ENCODE measurements at regions not wholly inside any gene's neighbourhood (a gene's known extent, or its start where the extent isn't known, plus 50 kb on each side); places are given as distances from the start of the nearest gene placed in this dataset.

DNA sequence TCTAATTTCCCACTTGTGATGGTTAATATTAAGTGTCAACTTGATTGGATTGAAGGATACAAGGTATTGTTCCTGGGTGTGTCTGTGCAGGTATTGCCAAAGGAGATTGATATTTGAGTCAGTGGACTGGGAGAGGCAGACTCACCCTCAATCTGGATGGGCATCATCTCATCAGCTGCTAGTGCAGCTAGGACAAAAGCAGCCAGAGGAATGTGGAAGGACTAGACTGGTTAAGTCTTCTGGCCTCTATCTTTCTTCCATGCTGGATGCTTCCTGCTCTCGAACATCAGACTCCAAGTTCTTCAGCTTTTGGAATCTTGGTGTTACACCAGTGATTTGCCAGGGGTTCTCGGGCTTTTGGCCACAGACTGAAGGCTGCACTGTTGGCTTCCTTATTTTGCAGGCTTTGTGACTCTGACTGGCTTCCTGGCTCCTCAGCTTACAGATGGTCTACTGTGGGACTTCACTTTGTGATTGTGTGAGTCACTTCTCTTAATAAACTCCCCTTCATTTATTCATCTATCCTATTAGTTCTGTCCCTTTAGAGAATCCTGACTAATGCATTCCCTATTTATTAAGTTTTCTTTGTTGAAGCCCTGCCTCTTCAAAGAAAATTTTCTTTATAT, 1087.5 kb upstream of the NXPH2 start:
- TF ChIP-seq, protein P1, sequence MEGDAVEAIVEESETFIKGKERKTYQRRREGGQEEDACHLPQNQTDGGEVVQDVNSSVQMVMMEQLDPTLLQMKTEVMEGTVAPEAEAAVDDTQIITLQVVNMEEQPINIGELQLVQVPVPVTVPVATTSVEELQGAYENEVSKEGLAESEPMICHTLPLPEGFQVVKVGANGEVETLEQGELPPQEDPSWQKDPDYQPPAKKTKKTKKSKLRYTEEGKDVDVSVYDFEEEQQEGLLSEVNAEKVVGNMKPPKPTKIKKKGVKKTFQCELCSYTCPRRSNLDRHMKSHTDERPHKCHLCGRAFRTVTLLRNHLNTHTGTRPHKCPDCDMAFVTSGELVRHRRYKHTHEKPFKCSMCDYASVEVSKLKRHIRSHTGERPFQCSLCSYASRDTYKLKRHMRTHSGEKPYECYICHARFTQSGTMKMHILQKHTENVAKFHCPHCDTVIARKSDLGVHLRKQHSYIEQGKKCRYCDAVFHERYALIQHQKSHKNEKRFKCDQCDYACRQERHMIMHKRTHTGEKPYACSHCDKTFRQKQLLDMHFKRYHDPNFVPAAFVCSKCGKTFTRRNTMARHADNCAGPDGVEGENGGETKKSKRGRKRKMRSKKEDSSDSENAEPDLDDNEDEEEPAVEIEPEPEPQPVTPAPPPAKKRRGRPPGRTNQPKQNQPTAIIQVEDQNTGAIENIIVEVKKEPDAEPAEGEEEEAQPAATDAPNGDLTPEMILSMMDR (conservative IDR thresholded peaks at IDR 0.05; ENCODE audit: low read depth, low read length): no peak

DNA sequence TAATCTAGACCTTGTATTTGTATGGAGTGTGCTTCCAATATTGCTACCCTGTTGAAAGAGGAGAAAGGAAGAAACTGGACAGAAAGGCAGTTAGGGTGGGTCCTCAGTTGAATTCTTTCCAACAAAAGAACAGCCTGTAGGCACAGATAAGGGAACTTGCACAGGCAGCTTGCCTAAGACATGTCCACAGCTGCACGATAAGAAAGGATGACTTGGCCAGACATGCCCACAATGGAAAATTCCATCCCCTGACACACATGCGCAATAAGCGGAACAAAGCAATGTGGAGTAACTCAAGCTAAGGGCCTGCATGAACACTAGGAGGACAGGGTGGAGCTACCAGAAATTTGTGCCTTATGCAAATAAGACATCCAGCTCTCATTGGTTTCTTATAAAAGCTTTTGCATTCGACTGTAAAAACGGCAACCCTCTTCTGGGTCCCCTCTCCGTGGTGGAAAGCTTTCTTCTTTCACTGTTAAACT, 1084.7 kb upstream of the NXPH2 start:
- Histone ChIP-seq H3K9ac (no peak overlapping the region), H3K4me3 (IDR thresholded peaks at IDR 0.05; ENCODE audit: insufficient read depth, low read depth, low read length) (no peak overlapping the region), H3K27ac (no peak overlapping the region), H4K20me1 (ENCODE audit: insufficient read depth) (no peaks in the 10 kb centered on the region), H3K79me2 (ENCODE audit: insufficient read depth, low read depth) (no peaks in the 10 kb centered on the region), H3K4me2 (no peak overlapping the region), H3K36me3 (ENCODE audit: insufficient read depth) (no peaks in the 10 kb centered on the region), H3K27me3 (ENCODE audit: insufficient read depth, low read depth) (no peaks in the 10 kb centered on the region), H3K4me1 (ENCODE audit: low read depth, poor library complexity, severe bottlenecking) (no peaks in the 10 kb centered on the region), H2AFZ (ENCODE audit: low read depth) (no peak overlapping the region)
- TF ChIP-seq, protein P1 (conservative IDR thresholded peaks at IDR 0.05; ENCODE audit: low read depth, low read length): no peak

More for the DNA sequence above, 1087.5 kb upstream of the NXPH2 start:
- no peaks in the 10 kb centered on the region for H3K36me3 ChIP-seq (ENCODE audit: insufficient read depth)
- H3K4me1 ChIP-seq (ENCODE audit: low read depth, poor library complexity, severe bottlenecking): no peaks in the 10 kb centered on the region
- no peak overlapping the region for H2AFZ ChIP-seq (ENCODE audit: low read depth)
- no peaks in the 10 kb centered on the region for H3K79me2 ChIP-seq (ENCODE audit: insufficient read depth, low read depth)
- H3K27me3 ChIP-seq (ENCODE audit: insufficient read depth, low read depth): no peaks in the 10 kb centered on the region
- H3K4me2 ChIP-seq: no peak overlapping the region
- no peak overlapping the region for H3K9ac ChIP-seq
- no peak overlapping the region for H3K27ac ChIP-seq
- no peak overlapping the region for H3K4me3 ChIP-seq (IDR thresholded peaks at IDR 0.05; ENCODE audit: insufficient read depth, low read depth, low read length)
- H4K20me1 ChIP-seq (ENCODE audit: insufficient read depth): no peaks in the 10 kb centered on the region

DNA sequence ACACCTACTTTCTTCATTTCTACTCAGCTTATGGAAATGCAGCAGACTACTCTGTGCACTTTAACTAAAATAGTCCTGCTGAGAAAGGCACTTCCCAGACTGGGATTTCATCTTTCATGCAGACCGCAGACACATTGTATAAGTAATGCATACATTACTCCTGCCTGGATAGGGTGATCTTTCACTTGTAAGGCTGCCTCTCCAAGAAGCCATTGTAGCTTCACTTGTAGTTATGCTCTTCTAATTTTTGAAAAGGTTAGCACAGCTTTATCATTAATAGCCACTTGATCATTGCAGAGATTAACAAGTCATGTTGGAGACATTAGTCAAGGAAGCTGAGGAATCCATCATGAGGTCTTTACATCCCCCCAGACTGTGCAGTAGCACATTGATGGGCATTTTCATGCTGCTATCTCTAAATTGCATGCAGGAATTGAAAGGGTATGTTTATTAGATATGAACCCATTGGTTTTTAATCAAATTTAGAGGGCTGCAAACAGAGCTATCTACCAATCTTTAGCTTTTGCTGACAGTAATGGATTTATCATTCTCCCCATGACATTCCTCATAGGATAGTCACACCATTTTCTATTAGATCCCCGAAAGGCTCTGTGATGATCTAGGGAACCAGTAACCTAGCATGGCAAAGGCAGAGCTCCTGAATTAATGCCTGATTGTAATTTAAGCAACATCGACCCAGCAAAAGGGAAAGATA, 1074.7 kb upstream of the NXPH2 start:
- Histone ChIP-seq H3K4me2 (no peak overlapping the region), H3K79me2 (ENCODE audit: insufficient read depth, low read depth) (no peaks in the 10 kb centered on the region), H2AFZ (ENCODE audit: low read depth) (no peak overlapping the region), H4K20me1 (ENCODE audit: insufficient read depth) (no peaks in the 10 kb centered on the region), H3K27me3 (ENCODE audit: insufficient read depth, low read depth) (no peaks in the 10 kb centered on the region), H3K36me3 (ENCODE audit: insufficient read depth) (no peaks in the 10 kb centered on the region), H3K27ac (no peak overlapping the region), H3K9ac (no peak overlapping the region), H3K4me3 (IDR thresholded peaks at IDR 0.05; ENCODE audit: insufficient read depth, low read depth, low read length) (no peak overlapping the region), H3K4me1 (ENCODE audit: low read depth, poor library complexity, severe bottlenecking) (no peaks in the 10 kb centered on the region)
- TF ChIP-seq, protein P1 (conservative IDR thresholded peaks at IDR 0.05; ENCODE audit: low read depth, low read length): no peak

- Histone ChIP-seq H3K4me3 (IDR thresholded peaks at IDR 0.05; ENCODE audit: insufficient read depth, low read depth, low read length) (no peak overlapping the region), H3K9ac (no peak overlapping the region), H3K27me3 (ENCODE audit: insufficient read depth, low read depth) (no peaks in the 10 kb centered on the region), H2AFZ (ENCODE audit: low read depth) (no peak overlapping the region), H3K4me2 (no peak overlapping the region), H3K36me3 (ENCODE audit: insufficient read depth) (no peaks in the 10 kb centered on the region), H3K27ac (no peak overlapping the region), H4K20me1 (ENCODE audit: insufficient read depth) (no peaks in the 10 kb centered on the region), H3K79me2 (ENCODE audit: insufficient read depth, low read depth) (no peaks in the 10 kb centered on the region), H3K4me1 (ENCODE audit: low read depth, poor library complexity, severe bottlenecking) (no peaks in the 10 kb centered on the region)
- TF ChIP-seq, protein P1 (conservative IDR thresholded peaks at IDR 0.05; ENCODE audit: low read depth, low read length): no peak
Measured at GRCh38 chr2:139850254-139850890, 1070.2 kb upstream of the NXPH2 start.
